ENCODE measurements at regions not wholly inside any gene's neighbourhood (a gene's known extent, or its start where the extent isn't known, plus 50 kb on each side); places are given as distances from the start of the nearest gene placed in this dataset.
"Not testable (repeated sequence)": the region's sequence is repeated elsewhere in the genome, so short reads cannot be mapped to it uniquely, and the experiment has no call there.

DNA sequence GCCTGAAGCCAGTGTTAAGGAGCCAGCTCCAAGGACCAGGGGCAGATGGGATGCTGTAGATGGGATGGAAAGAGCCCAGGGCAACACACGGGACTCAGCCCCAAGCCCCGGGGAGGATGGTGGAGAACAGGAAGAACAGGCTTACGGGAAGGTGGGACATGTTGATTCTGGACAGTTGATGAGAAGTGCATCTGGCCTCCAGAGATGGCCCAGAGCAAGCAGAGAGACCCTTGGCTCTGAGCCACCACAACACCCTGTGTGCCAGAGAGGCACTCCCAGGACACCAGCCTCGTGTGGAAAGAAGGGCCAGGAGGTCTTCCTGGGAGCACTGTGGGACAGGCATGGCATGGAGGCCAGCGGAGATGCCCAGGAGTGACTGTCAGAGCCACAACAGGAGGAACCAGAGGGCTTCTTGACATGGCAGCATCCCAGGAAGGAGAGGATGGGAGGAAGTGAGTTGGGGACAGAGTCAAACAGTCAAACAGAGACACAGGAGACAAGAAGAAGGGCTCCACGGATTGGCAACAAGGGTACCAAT lies 156.3 kb upstream of the MVB12B start:
- no peak for DNase-seq (ENCODE audit: low spot score)

DNA sequence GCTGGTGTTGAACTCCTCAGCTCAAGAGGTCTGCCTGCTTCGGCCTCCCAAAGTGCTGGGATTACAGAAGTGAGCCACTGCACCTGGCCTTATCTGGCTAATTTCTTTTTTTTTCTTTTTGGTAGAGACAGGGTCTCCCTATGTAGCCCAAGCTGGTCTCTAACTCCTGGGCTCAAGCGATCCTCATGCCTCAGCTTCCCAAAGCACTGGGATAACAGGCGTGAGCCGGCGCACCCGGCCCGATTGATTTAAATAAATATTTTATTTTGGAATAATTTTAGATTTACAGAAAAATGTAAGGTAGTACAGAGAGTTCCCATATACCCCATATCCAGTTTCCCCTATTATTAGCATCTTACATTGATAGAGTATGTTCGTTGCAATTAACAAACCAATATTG lies 155.0 kb upstream of the MVB12B start:
- DNase-seq (ENCODE audit: low spot score): no peak

DNA sequence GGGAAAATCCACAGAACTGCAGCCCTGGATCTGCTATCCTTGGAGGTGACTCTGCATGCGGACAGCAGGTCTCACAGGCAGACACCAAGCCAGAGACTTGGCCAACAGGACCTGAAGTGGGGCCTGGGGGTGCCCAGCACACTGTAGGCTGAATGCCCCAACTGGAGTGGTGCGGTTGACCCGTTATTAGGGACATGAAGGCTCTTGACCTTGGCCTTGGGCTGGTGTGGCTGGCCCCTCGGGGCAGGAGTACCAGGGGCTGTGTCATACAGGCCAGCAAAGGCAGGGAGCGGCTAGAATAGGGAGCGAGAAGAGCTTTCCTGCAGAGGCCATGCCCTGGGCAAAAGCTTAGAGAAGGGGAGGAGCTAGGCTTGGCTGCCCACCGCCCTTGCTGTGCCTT lies 153.2 kb upstream of the MVB12B start:
- DNase-seq (ENCODE audit: low spot score): no peak

DNA sequence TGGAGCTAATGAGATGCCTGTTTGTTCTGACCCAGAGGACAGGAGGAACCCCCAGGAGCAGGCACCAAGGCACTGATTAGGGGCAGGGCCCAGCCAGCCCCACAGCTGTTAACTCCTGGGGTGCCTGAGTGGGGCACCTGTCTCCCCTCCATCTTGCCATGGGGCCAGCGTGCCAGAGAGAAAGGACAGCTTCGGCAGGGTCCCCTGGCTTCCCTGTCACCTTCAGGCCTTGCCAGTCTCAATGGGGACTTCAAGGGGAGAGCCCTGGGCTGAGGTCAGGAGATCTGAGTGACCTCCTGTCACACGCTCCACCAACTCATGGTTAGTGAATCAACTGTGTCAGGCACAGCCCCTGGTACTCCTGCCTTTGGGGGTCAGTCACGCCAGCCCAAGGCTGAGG lies 152.7 kb upstream of the MVB12B start:
- no peak for DNase-seq (ENCODE audit: low spot score)

DNA sequence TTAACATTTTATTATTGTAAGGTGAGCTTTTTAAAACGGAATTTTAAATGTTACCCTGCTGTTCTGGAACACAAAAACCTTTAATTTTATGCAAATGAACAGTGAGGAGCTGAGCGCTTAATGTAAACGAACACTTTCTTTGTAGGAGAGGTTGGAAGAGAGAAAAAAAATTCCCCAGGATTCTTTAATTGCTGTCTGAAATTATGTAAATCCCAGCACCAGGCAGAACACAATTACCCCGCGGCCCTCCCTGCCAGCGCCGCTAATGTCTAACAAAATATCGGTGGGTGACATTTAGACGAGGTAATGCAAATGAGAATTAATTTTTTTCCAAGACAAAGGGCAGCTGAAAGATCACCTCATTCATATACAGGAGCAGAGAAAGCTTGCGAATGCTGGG lies 143.4 kb upstream of the MVB12B start:
- no peak for DNase-seq (ENCODE audit: low spot score)

DNA sequence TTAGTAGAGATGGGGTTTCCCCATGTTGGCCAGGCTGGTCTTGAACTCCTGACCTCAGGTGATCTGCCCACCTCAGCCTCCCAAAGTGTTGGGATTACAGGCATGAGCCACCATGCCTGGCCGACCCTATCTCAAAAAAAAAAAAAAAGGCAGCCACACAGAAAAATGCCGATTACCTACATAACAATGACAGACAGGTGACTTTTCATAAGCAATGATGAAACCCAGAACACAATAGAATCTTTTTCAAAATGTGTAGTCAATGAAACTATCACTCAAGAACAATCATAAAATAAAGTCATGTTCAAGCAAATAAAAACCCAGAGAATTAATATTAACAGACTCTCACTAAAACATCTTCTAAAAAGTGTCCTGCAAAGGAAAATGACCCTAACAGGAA lies 135.6 kb upstream of the MVB12B start:
- DNase-seq (ENCODE audit: low spot score): not testable (repeated sequence)

DNA sequence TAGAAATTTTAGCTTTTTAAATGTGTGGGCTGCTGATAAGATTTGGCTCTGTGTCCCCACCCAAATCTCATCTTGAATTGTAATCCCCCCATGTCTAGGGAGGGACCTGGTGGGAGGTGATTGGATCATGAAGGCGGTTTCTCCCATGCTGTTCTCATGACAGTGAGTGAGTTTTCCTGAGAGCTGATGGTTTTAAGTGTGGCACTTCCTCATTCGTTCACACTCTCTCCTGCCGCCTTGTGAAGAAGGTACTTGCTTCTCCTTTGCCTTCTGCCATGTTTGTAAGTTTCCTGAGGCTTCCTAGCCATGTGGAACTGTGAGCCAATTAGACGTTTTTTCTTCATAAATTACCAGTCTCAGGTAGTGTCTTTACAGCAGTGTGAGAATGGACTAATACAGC lies 127.8 kb upstream of the MVB12B start:
- no peak for DNase-seq (ENCODE audit: low spot score)

DNA sequence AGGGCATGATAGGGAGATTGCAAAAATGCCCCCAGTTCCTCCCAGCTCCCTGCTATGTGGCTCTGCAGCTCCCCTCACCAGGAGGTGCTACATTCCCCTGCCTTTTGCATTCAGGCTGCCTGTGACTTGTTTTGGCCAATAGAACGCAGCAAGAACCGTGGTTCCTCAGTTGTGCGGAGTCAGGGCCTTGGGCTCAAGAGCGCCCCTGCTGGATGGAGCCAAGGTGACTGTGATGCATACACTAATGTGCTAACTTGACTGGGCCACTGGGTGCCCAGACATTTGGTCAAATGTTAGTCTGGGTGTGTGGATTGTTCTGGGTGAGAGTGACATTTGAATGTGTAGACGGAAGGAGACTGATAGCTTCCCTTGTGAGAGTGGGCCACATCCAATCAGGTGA lies 123.3 kb upstream of the MVB12B start:
- DNase-seq (ENCODE audit: low spot score): no peak

DNA sequence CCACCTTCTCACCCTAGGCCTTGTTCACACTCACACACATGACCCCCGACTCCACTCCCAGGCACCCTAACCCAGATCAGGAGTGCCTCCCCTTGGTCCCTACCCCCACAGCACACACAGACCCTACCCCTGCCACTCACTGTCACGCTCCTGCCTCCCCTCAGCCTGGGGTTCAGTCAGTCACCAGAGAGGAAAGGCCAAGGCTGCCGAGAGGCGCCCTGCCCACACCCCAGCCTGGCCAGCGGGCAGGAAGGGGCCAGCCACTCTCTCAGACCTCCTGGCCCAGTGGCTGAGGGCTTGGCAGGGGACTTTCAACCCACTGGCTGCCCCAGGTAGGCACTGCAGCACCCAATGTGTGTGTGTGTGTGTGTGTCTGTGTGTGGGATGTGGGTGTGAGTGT lies 122.4 kb upstream of the MVB12B start:
- no peak for DNase-seq (ENCODE audit: low spot score)

DNA sequence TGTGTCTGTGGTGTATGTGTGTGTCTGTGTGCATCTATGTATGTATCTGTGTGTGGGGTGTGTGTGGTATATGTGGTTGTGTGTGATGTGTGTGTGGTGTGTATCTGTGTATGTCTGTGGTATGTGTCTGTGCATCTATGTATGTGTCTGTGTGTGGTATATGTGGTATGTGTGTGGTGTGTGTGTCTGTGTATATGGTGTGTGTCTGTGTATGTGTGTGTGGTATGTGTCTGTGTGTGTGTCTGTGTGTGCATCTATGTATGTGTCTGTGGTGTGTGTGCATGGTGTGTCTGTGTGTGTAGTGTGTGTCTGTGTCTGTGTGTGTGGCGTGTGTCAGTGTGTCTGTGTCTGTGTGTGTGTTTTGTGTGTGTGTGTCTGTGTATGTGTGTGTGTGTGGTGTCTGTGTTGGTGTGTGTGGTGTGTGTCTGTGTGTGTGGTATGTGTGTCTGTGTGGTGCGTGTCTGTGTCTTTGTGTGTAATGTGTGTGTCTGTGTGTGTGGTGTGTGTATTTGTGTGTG lies 121.9 kb upstream of the MVB12B start:
- no peak for DNase-seq (ENCODE audit: low spot score)

DNA sequence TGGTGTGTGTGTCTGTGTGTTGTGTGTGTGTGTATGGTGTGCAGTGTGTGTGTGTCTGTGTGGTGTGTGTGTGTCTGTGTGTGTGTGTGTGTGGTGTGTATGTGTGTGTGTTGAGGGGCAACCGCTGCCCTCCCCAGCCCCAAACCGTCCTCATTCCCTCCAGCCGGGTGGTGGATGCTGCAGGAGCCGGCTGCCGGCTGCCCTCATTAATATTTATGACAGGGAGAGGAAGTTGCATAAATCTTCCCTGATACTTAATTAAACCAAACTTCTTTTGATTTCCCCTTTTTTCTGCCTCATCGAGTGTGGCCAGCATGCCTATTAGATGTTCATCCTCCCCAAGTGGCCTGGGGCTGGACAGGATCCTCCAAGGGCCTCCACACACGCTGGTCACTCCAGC lies 121.4 kb upstream of the MVB12B start:
- no peak for DNase-seq (ENCODE audit: low spot score)

DNA sequence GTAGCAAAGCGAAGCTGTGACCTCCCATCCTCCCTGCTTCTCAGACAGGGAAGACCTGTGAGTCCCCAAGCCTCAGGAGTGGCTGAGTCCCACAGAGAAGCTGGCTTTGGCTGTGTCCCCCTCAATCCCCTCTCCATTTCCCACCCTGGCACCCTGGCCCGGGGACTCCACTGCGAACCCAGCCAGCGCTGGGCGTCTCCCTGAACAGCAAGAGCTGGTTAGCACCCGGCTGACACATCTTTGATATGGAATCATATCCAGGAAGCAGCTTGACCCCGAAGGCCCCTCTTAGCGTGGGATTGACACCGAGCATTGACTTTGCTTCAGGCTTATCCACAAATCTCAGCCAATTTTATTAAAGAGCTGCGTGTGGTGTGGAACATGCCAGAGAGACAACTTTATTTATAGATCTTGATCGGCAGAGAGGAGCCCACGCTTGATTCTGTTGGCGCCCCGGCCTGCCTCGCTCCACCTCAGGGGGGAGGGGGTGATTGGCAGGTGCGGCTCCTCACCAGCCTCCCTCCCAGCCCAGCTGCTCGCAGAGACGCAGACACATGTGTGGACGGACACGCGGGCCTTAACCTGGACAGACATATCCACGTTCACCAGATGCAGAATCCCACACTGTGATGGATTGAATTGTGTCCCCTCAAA lies 120.7 kb upstream of the MVB12B start:
- no peak for DNase-seq (ENCODE audit: low spot score)

DNA sequence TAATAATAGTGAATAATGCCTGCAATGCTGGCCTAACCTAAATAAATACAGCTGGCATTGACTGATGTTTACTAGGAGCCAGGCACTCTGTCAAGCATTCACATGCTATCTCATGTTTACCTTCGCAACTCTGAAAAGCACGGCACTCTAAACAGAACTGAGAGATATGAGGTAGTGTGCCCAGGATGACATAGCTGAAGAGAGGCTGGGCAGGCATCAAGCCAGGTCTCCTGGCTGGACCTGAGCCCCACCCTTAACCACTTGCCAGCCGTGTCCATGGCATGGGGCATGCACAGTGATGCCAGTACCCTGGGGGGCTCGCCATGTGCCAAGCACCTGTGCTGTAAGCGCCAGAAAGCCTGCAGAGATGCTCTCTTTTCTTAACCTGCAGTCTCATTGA lies 119.4 kb upstream of the MVB12B start:
- no peak for DNase-seq (ENCODE audit: low spot score)

DNA sequence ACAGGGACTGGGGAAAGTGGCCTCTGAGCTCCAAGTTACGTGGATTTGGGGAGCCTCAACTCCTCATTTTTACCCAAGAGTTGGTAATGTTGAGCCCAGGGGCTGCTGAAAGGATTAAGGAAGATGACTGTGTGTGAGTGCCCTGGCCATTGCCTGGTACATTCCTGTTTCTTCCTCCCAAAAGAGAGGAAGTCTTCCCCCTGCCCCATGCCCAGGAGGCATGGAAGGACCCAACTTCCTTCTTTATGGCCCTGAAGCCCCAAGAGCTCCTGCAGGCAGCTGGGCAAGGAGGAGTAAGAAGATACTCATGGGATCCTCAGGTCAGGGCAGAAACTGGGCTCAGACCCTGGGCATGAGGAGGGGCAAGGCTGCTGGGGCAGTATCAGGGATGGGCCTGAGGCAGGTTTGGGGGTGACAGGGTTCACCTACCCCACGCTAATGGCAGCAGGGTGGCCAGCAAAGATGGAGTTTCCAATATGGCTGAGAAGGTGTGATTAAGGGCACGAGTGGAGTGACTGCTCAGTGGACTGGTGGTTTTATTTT lies 118.3 kb upstream of the MVB12B start:
- no peak for DNase-seq (ENCODE audit: low spot score)

DNA sequence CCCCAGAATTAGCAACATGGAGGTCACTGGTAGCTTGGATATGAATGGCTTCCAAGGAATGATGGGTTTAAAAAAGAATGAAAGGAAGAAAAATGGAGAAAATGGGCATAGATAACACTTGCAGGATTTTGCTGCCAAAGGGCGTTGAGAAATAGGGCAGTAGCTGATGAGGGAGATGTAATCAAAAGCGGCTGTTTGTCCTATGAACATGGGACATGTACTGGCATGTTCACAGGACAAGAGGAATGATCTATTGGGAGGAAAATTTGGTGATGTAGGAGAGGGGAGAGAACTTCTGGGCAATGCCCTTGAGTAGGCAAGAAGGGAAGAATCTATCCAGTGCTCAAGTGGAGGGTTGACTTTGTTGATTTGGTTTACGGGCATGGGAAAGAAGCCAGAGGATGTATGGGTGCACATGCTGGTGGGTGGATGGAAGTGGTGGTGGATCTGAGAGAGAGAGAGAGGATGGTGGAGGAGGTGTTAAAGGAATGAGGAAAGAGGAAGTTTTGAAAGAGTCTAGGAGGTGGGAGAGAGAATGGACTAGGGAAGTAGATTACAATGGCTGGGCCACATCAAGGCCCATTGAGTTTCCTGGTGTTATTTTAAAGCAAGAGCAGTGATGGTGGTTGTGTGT lies 115.1 kb upstream of the MVB12B start:
- no peak for DNase-seq (ENCODE audit: low spot score)

DNA sequence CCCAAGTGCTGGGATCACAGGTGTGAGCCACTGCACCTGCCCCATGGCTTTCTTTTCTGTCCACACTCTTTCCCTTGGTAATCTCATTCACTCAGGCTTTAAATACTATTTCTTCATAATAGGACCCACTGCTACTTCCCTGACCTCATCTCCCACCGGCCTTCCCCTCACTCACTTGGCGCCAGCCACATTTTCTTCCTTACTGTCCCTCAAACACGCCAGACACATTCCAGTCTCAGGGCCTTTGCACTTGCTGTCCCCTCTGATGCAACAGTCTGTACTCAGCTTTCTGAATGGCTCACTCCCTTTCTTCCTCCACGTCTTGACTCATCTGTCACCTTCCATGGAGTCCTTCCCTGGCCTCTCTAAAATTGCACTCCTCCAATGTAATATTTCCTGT lies 111.1 kb upstream of the MVB12B start:
- no peak for DNase-seq (ENCODE audit: low spot score)

DNA sequence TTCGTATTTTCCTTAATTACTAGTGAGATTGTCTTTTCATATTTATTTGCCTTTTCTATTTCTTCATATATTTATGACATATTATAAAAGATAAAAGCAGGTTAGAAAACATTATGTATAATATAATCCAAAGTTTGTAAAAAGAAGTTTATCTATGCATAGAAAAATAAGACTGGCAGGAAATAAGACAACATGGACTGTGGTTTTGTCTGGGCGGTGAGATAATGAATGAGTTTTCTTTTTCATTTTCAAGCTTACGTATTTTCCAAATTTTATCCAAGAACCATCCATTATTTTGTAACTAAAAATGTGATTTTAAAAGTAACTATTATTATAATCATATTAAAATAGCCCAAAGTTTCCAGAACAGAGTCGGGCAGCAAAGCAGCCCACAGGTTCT lies 109.8 kb upstream of the MVB12B start:
- no peak for DNase-seq (ENCODE audit: low spot score)

DNA sequence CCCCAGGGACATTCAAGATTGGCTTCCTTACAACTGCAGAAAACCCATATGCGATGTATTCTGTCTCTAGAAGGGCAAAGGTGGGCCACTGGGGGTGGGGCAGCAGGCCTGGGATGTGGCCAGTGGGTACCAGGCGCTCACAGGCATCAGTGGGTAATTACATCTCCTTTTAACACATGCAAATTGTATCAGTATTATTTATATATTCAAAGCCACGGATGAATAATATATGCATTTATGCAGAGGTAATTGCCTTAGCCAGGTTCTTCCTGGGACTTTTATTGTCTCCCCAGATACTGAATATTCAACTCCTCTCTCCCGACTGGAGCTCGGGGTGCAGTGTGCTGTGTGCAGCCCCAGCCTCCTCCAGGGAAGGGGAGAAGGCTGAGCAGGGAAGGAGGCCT lies 109.4 kb upstream of the MVB12B start:
- DNase-seq (ENCODE audit: low spot score): no peak

DNA sequence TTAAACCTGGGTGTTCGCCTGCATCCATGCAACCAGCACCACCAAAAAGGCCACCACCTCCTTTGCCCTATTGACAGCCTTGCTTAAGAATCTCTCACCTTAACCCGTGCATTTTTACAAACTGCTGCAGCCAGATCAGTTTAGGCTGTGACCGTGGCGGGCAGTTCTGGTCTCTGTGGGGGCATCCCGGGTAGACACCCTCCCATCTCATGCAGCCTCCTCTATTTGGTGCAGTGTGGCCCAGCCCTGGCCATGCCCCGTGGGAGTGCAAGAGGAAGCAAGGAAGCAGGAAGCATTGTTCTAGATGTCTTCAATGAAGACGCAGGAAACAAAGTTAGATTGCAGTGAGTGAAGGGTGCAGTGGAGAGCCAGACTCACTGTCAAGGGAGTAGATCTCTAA lies 108.8 kb upstream of the MVB12B start:
- DNase-seq (ENCODE audit: low spot score): no peak

DNA sequence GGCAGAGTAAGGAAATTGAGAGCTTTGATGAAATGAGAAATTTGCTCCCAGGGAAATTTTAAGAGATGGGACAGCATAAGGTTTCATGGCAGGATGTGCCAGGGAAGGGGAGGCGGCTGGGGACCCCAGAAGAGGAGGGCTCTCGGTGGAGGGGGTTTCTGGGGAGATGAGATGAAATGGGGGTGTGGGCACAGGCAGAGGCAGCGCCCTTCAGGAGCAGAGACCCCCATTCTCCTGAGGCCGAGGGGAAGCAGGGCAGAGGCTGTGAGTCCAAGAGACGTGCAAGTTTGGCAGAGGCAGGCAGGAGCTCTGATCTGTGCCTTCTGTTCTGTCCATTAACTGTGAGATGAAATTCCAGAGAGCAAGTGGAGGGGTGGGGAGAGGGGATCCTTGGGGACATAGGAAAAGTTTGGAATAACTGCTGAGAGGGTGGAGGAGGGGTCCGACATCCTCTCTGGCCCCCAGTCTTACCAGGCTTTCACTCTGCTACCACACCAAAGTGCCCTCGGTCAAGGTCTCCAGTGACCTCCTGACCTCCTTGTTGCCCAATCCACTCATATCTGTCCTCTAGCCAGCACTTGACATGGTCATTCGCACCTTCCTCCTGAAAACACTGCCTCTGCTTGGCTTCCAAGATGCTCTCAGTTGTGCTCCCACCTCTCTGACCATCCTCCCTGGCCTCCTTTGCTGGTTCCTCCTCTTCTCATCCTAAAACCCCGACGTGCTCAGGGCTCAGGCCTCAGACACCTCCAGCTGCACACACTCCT lies 108.1 kb upstream of the MVB12B start:
- no peak for DNase-seq (ENCODE audit: low spot score)

DNA sequence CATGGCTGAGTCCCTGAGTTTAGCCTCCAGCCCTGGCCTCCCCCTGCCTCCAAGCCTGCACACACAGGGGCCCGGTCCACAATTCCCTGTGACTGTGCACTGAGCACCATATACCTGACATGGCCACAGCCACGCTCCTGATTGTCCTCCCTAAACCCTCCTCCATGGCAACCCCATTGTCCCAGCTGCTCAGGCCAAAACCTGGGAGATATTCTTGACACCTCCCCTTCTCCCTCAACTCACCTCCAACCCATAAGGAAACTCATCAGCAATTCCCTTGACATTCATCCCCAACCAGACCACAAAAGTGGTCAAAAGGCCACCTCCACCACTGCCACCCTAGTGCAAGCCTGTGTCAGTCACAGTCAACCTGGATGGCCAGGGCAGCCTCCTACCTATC lies 107.5 kb upstream of the MVB12B start:
- no peak for DNase-seq (ENCODE audit: low spot score)

DNA sequence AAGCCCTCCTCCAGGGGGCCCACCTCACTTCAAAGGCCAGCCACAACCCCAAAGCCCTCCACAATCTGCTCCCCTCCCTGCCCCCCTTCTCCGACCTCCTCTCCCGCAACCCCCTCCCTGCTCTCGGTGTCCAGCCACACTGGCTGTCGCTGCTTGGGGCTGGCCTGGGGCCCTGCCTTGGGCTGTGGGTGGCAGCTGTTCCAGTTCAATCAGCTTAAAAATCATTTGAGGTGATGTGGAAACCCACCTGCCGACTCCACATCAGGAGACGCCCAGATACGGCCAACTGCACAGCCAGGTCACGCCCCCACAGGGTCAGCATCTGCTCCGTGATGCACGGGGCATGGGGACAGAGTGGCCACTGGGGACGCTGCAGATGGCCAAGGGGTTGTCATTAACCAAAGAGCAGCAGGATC lies 107.0 kb upstream of the MVB12B start:
- no peak for DNase-seq (ENCODE audit: low spot score)
